GM23338 (cell line): ENCODE measurements at regions not wholly inside any gene's neighbourhood (a gene's known extent, or its start where the extent isn't known, plus 50 kb on each side); places are given as distances from the start of the nearest gene placed in this dataset.

ENCODE experiments used
- ATAC-seq: fragments of 200-7000 bp; cut with Tn5 transposase; 3 replicates; pipeline ENCODE4 v1.9.1; 2020
- DNase-seq: peaks from one replicate; pipeline ENCODE4 v3.0.0-alpha.2; 2015; ENCODE audit warnings: low spot score
- H2AFZ ChIP-seq: fragments of 200-600 bp; sonication (generic); 2 replicates; pipeline ENCODE4 v1.8.0; 2016; ENCODE audit warnings: antibody characterized with exemption, mild to moderate bottlenecking, moderate library complexity
- H3F3A ChIP-seq: fragments of 200-600 bp; sonication (generic); replicated peaks from 2 replicates; pipeline ENCODE4 v1.8.0; 2017; ENCODE audit warnings: antibody characterized with exemption, mixed run types, low read depth
- H3K27ac ChIP-seq: fragments of 200-600 bp; sonication (generic); 2 replicates; pipeline ENCODE4 v1.6.1; 2016; ENCODE audit warnings: low read depth
- H3K27me3 ChIP-seq: fragments of 200-600 bp; sonication (generic); 2 replicates; pipeline ENCODE4 v1.8.0; 2016; ENCODE audit warnings: mild to moderate bottlenecking, mixed run types, moderate library complexity; ENCODE audit not compliant: insufficient read depth
- H3K36me3 ChIP-seq: fragments of 200-600 bp; sonication (generic); 2 replicates; pipeline ENCODE4 v1.8.0; 2016; ENCODE audit warnings: mild to moderate bottlenecking; ENCODE audit not compliant: insufficient read depth
- H3K4me1 ChIP-seq: fragments of 200-600 bp; sonication (generic); 2 replicates; pipeline ENCODE4 v1.8.0; 2016; ENCODE audit warnings: mild to moderate bottlenecking, moderate library complexity; ENCODE audit not compliant: insufficient read depth
- H3K4me2 ChIP-seq: fragments of 200-600 bp; sonication (generic); 2 replicates; pipeline ENCODE4 v1.7.1; 2017; ENCODE audit warnings: mixed run types
- H3K4me3 ChIP-seq: fragments of 200-600 bp; sonication (generic); 2 replicates; pipeline ENCODE4 v1.6.1; 2016; ENCODE audit warnings: mixed run types
- H3K79me2 ChIP-seq: fragments of 200-600 bp; sonication (generic); replicated peaks from 2 replicates; pipeline ENCODE4 v1.8.0; 2017; ENCODE audit warnings: mild to moderate bottlenecking; ENCODE audit not compliant: insufficient read depth
- H3K9me2 ChIP-seq: fragments of 200-600 bp; sonication (generic); 2 replicates; pipeline ENCODE4 v1.8.0; 2017; ENCODE audit not compliant: insufficient read depth
- H4K20me1 ChIP-seq: fragments of 200-600 bp; sonication (generic); replicated peaks from 2 replicates; pipeline ENCODE4 v1.8.0; 2017; ENCODE audit warnings: mild to moderate bottlenecking; ENCODE audit not compliant: insufficient read depth
- H3K27ac Mint-ChIP-seq: 2 replicates; pipeline ENCODE4 v1.8.0; 2020; ENCODE audit warnings: inconsistent platforms, mild to moderate bottlenecking, moderate library complexity, mixed read lengths
- H3K27me3 Mint-ChIP-seq: 3 replicates; pipeline ENCODE4 v1.8.0; 2022; ENCODE audit warnings: low read depth, mild to moderate bottlenecking, moderate library complexity, mixed read lengths, inconsistent platforms; ENCODE audit not compliant: insufficient read depth, poor library complexity
- H3K36me3 Mint-ChIP-seq: 3 replicates; pipeline ENCODE4 v1.8.0; 2021; ENCODE audit warnings: low read depth, mild to moderate bottlenecking, inconsistent platforms, moderate library complexity, mixed read lengths
- H3K4me1 Mint-ChIP-seq: 3 replicates; pipeline ENCODE4 v1.8.0; 2020; ENCODE audit warnings: mild to moderate bottlenecking, inconsistent platforms, mixed read lengths
- H3K4me3 Mint-ChIP-seq: 3 replicates; pipeline ENCODE4 v1.8.0; 2021; ENCODE audit warnings: moderate library complexity, mild to moderate bottlenecking, inconsistent platforms, mixed read lengths
- H3K9me3 Mint-ChIP-seq: 3 replicates; pipeline ENCODE4 v1.8.0; 2020; ENCODE audit warnings: moderate library complexity, mild to moderate bottlenecking, inconsistent platforms, mixed read lengths
- CREB1 ChIP-seq: fragments of 250-450 bp; sonication (Bioruptor Pico); IDR thresholded peaks from 2 replicates; pipeline ENCODE4 v1.5.0; 2020; ENCODE audit warnings: low read depth, mild to moderate bottlenecking, moderate library complexity
- CTCF ChIP-seq, 2 experiments: fragments of 200-600 bp in 1 of 2; sonication (generic) in 1 of 2; conservative IDR thresholded peaks; 2 replicates each; pipeline versions ENCODE4 v1.5.1 to v1.6.1; 2016 to 2017; ENCODE audit warnings: antibody characterized with exemption in 2 of 2, low read depth in 2 of 2, mild to moderate bottlenecking in 2 of 2, moderate library complexity in 1 of 2
- ETS1 ChIP-seq: IDR thresholded peaks from 2 replicates; pipeline ENCODE4 v1.6.1; 2016; ENCODE audit warnings: antibody characterized with exemption
- EZH2 ChIP-seq: fragments of 200-600 bp; sonication (generic); IDR thresholded peaks from one replicate; pipeline ENCODE4 v1.8.0; 2017; ENCODE audit warnings: antibody characterized with exemption, mild to moderate bottlenecking, low read depth; ENCODE audit not compliant: unreplicated experiment
- EZH2phosphoT487 ChIP-seq: fragments of 200-600 bp; sonication (generic); IDR thresholded peaks from one replicate; pipeline ENCODE4 v1.8.1; 2018; ENCODE audit warnings: antibody characterized with exemption; ENCODE audit not compliant: unreplicated experiment
- JUNB ChIP-seq: IDR thresholded peaks from one replicate; pipeline ENCODE4 v1.6.1; 2016; ENCODE audit warnings: antibody characterized with exemption; ENCODE audit not compliant: unreplicated experiment
- NANOG ChIP-seq: IDR thresholded peaks from 2 replicates; pipeline ENCODE4 v1.6.1; 2016; ENCODE audit warnings: antibody characterized with exemption, borderline replicate concordance
- POLR2AphosphoS5 ChIP-seq: IDR thresholded peaks from 2 replicates; pipeline ENCODE4 v1.6.1; 2016; ENCODE audit warnings: antibody characterized with exemption, low read depth
- REST ChIP-seq: IDR thresholded peaks from one replicate; pipeline ENCODE4 v1.6.1; 2018; ENCODE audit warnings: antibody characterized with exemption; ENCODE audit not compliant: unreplicated experiment
- STAT1 ChIP-seq: IDR thresholded peaks from one replicate; pipeline ENCODE4 v1.6.1; 2016; ENCODE audit warnings: antibody characterized with exemption; ENCODE audit not compliant: unreplicated experiment
- ZNF331 ChIP-seq: fragments of 250-450 bp; sonication (Bioruptor Pico); IDR thresholded peaks from 2 replicates; pipeline ENCODE4 v1.5.0; 2020; ENCODE audit warnings: low read depth, mild to moderate bottlenecking, moderate library complexity

GRCh38 chr10:35884657-35885071 lies 242.6 kb upstream of the FZD8 start (continued):
- TF ChIP-seq ETS1: no peak
- TF ChIP-seq EZH2: no peak
- TF ChIP-seq CREB1: no peak
- no peak for TF ChIP-seq CTCF (conservative IDR thresholded peaks at IDR 0.05; ENCODE audit: low read depth in 2 of 2)
- no peak for TF ChIP-seq STAT1
- no peak for TF ChIP-seq POLR2AphosphoS5
- TF ChIP-seq ZNF331: no peak
- TF ChIP-seq JUNB: no peak
- no peak for TF ChIP-seq NANOG

GRCh38 chr10:35882422-35883150 lies 240.5 kb upstream of the FZD8 start:
- H4K20me1 ChIP-seq: no peaks in the 10 kb centered on the region
- H3F3A ChIP-seq: no peaks in the 10 kb centered on the region
- DNase-seq (peak; percentile 62), ATAC-seq (peak; percentile 91)
- no peak overlapping the region for H3K4me3 Mint-ChIP-seq
- no peak overlapping the region for H3K27ac Mint-ChIP-seq
- H3K36me3 Mint-ChIP-seq: peaks cover 2% of the 10 kb centered on the region; the same call in 2 of the 3 replicates
- H3K9me2 ChIP-seq: no peaks in the 10 kb centered on the region; the same call in 1 of the 2 replicates
- peaks cover 1% of the 10 kb centered on the region; the same call in 2 of the 3 replicates for H3K9me3 Mint-ChIP-seq
- H3K27ac ChIP-seq: no peak overlapping the region
- H2AFZ ChIP-seq: peak overlapping the region; percentile 14; the same call in 1 of the 2 replicates
- peaks cover 23% of the 10 kb centered on the region for H3K4me1 Mint-ChIP-seq
- H3K4me3 ChIP-seq: no peak overlapping the region
- peaks cover 2% of the 10 kb centered on the region for H3K27me3 Mint-ChIP-seq
- H3K4me1 ChIP-seq: peaks cover 8% of the 10 kb centered on the region; the same call in 1 of the 2 replicates
- H3K79me2 ChIP-seq: no peaks in the 10 kb centered on the region
- H3K27me3 ChIP-seq: no peaks in the 10 kb centered on the region
- no peak overlapping the region for H3K4me2 ChIP-seq
- no peaks in the 10 kb centered on the region for H3K36me3 ChIP-seq
- TF ChIP-seq EZH2phosphoT487 (no peak), CTCF (conservative IDR thresholded peaks at IDR 0.05; ENCODE audit: low read depth in 2 of 2) (peak; percentile 38 to 73), REST (no peak)
